HCT116 (cell line): ENCODE measurements at regions not wholly inside any gene's neighbourhood (a gene's known extent, or its start where the extent isn't known, plus 50 kb on each side); places are given as distances from the start of the nearest gene placed in this dataset.

Source experiments
- ATAC-seq: fragments of 200-7000 bp; cut with Tn5 transposase; 2 replicates; pipeline ENCODE4 v1.9.1; 2020; ENCODE audit warnings: mild to moderate bottlenecking, moderate library complexity
- BruUV-seq: library from RNA; stranded (reverse); fragments of 400-500 nt; replicated peaks from 2 replicates; lab custom pipeline; 2021; lab: Mats Ljungman, UMichigan
- CTCF ChIA-PET: fragments of 300-600 bp; sonication (Branson Sonifier 250); formaldehyde crosslinking; loops from one replicate; lab custom pipeline; 2021; ENCODE audit warnings: antibody characterized with exemption; lab: Charles Lee
- POLR2A ChIA-PET: fragments of 300-600, 350-600 bp; sonication (Branson Sonifier 250); formaldehyde crosslinking; loops from one replicate; lab custom pipeline; 2021; ENCODE audit warnings: antibody characterized with exemption; lab: Charles Lee
- RAD21 ChIA-PET, 2 experiments: fragments of 300-600 bp; sonication (Branson Sonifier 250); formaldehyde crosslinking; loops; one replicate each; lab custom pipeline; 2023; ENCODE audit warnings: low total read pairs in 2 of 2; ENCODE audit not compliant: uncharacterized antibody in 2 of 2, unreplicated experiment in 2 of 2, low non-redundant PET in 1 of 2; lab: Charles Lee
- DNase-seq: peaks from one replicate; pipeline ENCODE4 v3.0.0-alpha.2; 2010; ENCODE audit warnings: low read depth, low spot score
- H2AFZ ChIP-seq: fragments of 200-600 bp; shearing (Covaris generic), sonication (generic); 2 replicates; pipeline ENCODE4 v1.6.1; 2017; ENCODE audit warnings: low read depth, mixed run types, mixed read lengths, antibody characterized with exemption, low read length; ENCODE audit not compliant: poor library complexity, severe bottlenecking
- H3K27ac ChIP-seq: 2 replicates; pipeline ENCODE4 v1.5.1; 2012; ENCODE audit warnings: low read depth, low read length
- H3K27me3 ChIP-seq: fragments of 200-600 bp; sonication (generic); 2 replicates; pipeline ENCODE4 v1.6.1; 2016; ENCODE audit warnings: mixed run types, low read length, mixed read lengths; ENCODE audit not compliant: insufficient read depth
- H3K36me3 ChIP-seq, 2 experiments: fragments of 200-500 bp in 1 of 2; fragments of 200-600 bp in 1 of 2; sonication (Bioruptor generic) in 1 of 2; sonication (generic) in 1 of 2; 2 replicates each; pipeline versions ENCODE4 v1.5.1 to v1.6.1; 2014 to 2016; ENCODE audit warnings: low read length in 2 of 2, inconsistent platforms in 1 of 2, mixed read lengths in 1 of 2, mixed run types in 1 of 2; ENCODE audit not compliant: insufficient read depth in 2 of 2, control insufficient read depth in 1 of 2
- H3K4me1 ChIP-seq, 2 experiments: fragments of 200-600 bp in 1 of 2; sonication (generic) in 1 of 2; 2 replicates each; pipeline versions ENCODE4 v1.5.1 to v1.6.1; 2012 to 2017; ENCODE audit warnings: low read length in 2 of 2, inconsistent platforms in 1 of 2, mild to moderate bottlenecking in 1 of 2, mixed read lengths in 1 of 2, mixed run types in 1 of 2, moderate library complexity in 1 of 2; ENCODE audit not compliant: insufficient read depth in 2 of 2, control insufficient read depth in 1 of 2
- H3K4me2 ChIP-seq: fragments of 200-600 bp; sonication (generic); 2 replicates; pipeline ENCODE4 v1.6.1; 2017; ENCODE audit warnings: mixed run types, low read length, mixed read lengths
- H3K4me3 ChIP-seq, 2 experiments: fragments of 200-600 bp in 1 of 2; sonication (generic) in 1 of 2; replicated peaks in 1 of 2; 2 replicates each; pipeline ENCODE4 v1.5.1; 2011 to 2016; ENCODE audit warnings: low read length in 2 of 2, control low read depth in 1 of 2, low read depth in 1 of 2, mild to moderate bottlenecking in 1 of 2, mixed read lengths in 1 of 2, mixed run types in 1 of 2
- H3K79me2 ChIP-seq: fragments of 200-600 bp; sonication (generic); 2 replicates; pipeline ENCODE4 v1.6.1; 2017; ENCODE audit warnings: mild to moderate bottlenecking, mixed run types, low read length, moderate library complexity, mixed read lengths; ENCODE audit not compliant: insufficient read depth
- H3K9ac ChIP-seq: fragments of 200-600 bp; sonication (generic); 2 replicates; pipeline ENCODE4 v1.6.1; 2016; ENCODE audit warnings: low read length, mixed read lengths
- H3K9me2 ChIP-seq: fragments of 200-600 bp; sonication (generic), shearing (Covaris generic); 2 replicates; pipeline ENCODE4 v1.6.1; 2017; ENCODE audit warnings: mixed run types, mild to moderate bottlenecking, moderate library complexity; ENCODE audit not compliant: insufficient read depth
- H3K9me3 ChIP-seq, 2 experiments: fragments of 200-500 bp in 1 of 2; fragments of 200-600 bp in 1 of 2; sonication (Bioruptor generic) in 1 of 2; sonication (generic) in 1 of 2; 2 replicates each; pipeline ENCODE4 v1.6.1; 2014 to 2017; ENCODE audit warnings: low read length in 2 of 2, mixed read lengths in 2 of 2, inconsistent platforms in 1 of 2, low read depth in 1 of 2, mild to moderate bottlenecking in 1 of 2, mixed run types in 1 of 2, moderate library complexity in 1 of 2; ENCODE audit not compliant: control insufficient read depth in 1 of 2, insufficient read depth in 1 of 2
- H4K20me1 ChIP-seq: fragments of 200-600 bp; sonication (generic), shearing (Covaris generic); 2 replicates; pipeline ENCODE4 v1.6.1; 2017; ENCODE audit warnings: mixed run types, mild to moderate bottlenecking, moderate library complexity; ENCODE audit not compliant: insufficient read depth
- ATF3 ChIP-seq: IDR thresholded peaks from 2 replicates; pipeline ENCODE4 v1.6.1; 2012
- CBX3 ChIP-seq: IDR thresholded peaks from 2 replicates; pipeline ENCODE4 v1.6.1; 2012; ENCODE audit warnings: low read depth
- CEBPB ChIP-seq: IDR thresholded peaks from 2 replicates; pipeline ENCODE4 v1.6.1; 2012; ENCODE audit warnings: low read depth
- CTCF ChIP-seq, 3 experiments: fragments of 200-600 bp in 1 of 3; sonication (generic) in 1 of 3; IDR thresholded peaks in 2 of 3; conservative IDR thresholded peaks in 1 of 3; 2 replicates each; pipeline ENCODE4 v1.5.1; 2012 to 2017; ENCODE audit warnings: low read depth in 2 of 3, low read length in 2 of 3, antibody characterized with exemption in 1 of 3, borderline replicate concordance in 1 of 3, control low read depth in 1 of 3, mild to moderate bottlenecking in 1 of 3, mixed read lengths in 1 of 3, mixed run types in 1 of 3, moderate library complexity in 1 of 3; ENCODE audit not compliant: insufficient read depth in 1 of 3
- EGR1 ChIP-seq: IDR thresholded peaks from 2 replicates; pipeline ENCODE4 v1.6.1; 2012; ENCODE audit warnings: low read depth
- FOSL1 ChIP-seq: IDR thresholded peaks from 2 replicates; pipeline ENCODE4 v1.6.1; 2012; ENCODE audit warnings: low read depth
- JUND ChIP-seq: IDR thresholded peaks from 2 replicates; pipeline ENCODE4 v1.6.1; 2012
- MAX ChIP-seq: IDR thresholded peaks from 2 replicates; pipeline ENCODE4 v1.6.1; 2012
- POLR2A ChIP-seq: IDR thresholded peaks from 2 replicates; pipeline ENCODE4 v1.7.0; 2011; ENCODE audit warnings: borderline replicate concordance; ENCODE audit not compliant: insufficient read depth, insufficient read length; ENCODE audit errors: extremely low read depth
- POLR2AphosphoS5 ChIP-seq: IDR thresholded peaks from 2 replicates; pipeline ENCODE4 v1.6.1; 2011; ENCODE audit warnings: mild to moderate bottlenecking, low read depth, low read length, moderate library complexity
- RAD21 ChIP-seq: IDR thresholded peaks from 2 replicates; pipeline ENCODE4 v1.6.1; 2012; ENCODE audit warnings: low read depth, mild to moderate bottlenecking
- SIN3A ChIP-seq: IDR thresholded peaks from 2 replicates; pipeline ENCODE4 v1.6.1; 2012; ENCODE audit warnings: low read depth
- SP1 ChIP-seq: IDR thresholded peaks from 2 replicates; pipeline ENCODE4 v1.6.1; 2012; ENCODE audit warnings: low read depth
- SRF ChIP-seq: IDR thresholded peaks from 2 replicates; pipeline ENCODE4 v1.6.1; 2012; ENCODE audit warnings: low read depth
- TCF7L2 ChIP-seq: IDR thresholded peaks from 2 replicates; pipeline ENCODE4 v1.7.0; 2011; ENCODE audit warnings: borderline replicate concordance, inconsistent platforms; ENCODE audit not compliant: insufficient read depth, insufficient read length; ENCODE audit errors: extremely low read depth
- YY1 ChIP-seq: IDR thresholded peaks from 2 replicates; pipeline ENCODE4 v1.6.1; 2011; ENCODE audit warnings: low read length, low read depth, moderate library complexity, mild to moderate bottlenecking; ENCODE audit not compliant: insufficient replicate concordance; ENCODE audit errors: extremely low read depth
- ZFX ChIP-seq: fragments of 450-650 bp; IDR thresholded peaks from 2 replicates; pipeline ENCODE4 v1.6.1; 2017
- ZNF274 ChIP-seq: fragments of 200-500 bp; sonication (Bioruptor generic); IDR thresholded peaks from 2 replicates; pipeline ENCODE4 v1.6.1; 2014; ENCODE audit warnings: mild to moderate bottlenecking, low read depth, low read length, inconsistent platforms
- intact Hi-C: fragments of 100-400 bp; cut with micrococcal nuclease; formaldehyde crosslinking; loops from 2 replicates; pipeline ENCODE4 v1.10.0; 2022

GRCh38 chr12:75759842-75760572 is 248.6 kb upstream of the KRR1 start:
- H3K9ac ChIP-seq: peak overlapping the region; percentile 56

More at GRCh38 chr12:75759842-75760572, 248.6 kb upstream of the KRR1 start:
- no peaks in the 10 kb centered on the region for H3K9me2 ChIP-seq
- TF ChIP-seq SP1: peak; percentile 87
- peak; percentile 45; the same call in 1 of the 2 replicates for TF ChIP-seq SIN3A
- TF ChIP-seq CTCF (IDR thresholded peaks at IDR 0.05 in 2 of 3, conservative IDR thresholded peaks at IDR 0.05 in 1 of 3; ENCODE audit: borderline replicate concordance in 1 of 3, insufficient read depth in 1 of 3, low read depth in 2 of 3, low read length in 2 of 3): no peak
- no peak for TF ChIP-seq POLR2A
- peak; percentile 8 for TF ChIP-seq YY1
- no peak for TF ChIP-seq ZNF274
- peak; percentile 49 for TF ChIP-seq MAX
- no peak for TF ChIP-seq ATF3
- peak; percentile 52 for TF ChIP-seq TCF7L2
- TF ChIP-seq RAD21: peak; percentile 24
- peak; percentile 79 for TF ChIP-seq JUND
- TF ChIP-seq CEBPB: no peak
- TF ChIP-seq ZFX: no peak
- peak; percentile 41; the same call in 1 of the 2 replicates for TF ChIP-seq POLR2AphosphoS5
- peak; percentile 30; the same call in 1 of the 2 replicates for TF ChIP-seq SRF
- peak; percentile 81 for TF ChIP-seq FOSL1
- TF ChIP-seq EGR1: peak; percentile 18; the same call in 1 of the 2 replicates
- peak; percentile 75; the same call in 1 of the 2 replicates for TF ChIP-seq CBX3
- TF ChIP-seq, all 23 proteins: peak for 12
- H3K79me2 ChIP-seq: peaks cover 14% of the 10 kb centered on the region; the same call in 1 of the 2 replicates
- H3K9me3 ChIP-seq: no peaks in the 10 kb centered on the region
- RAD21 ChIA-PET: interaction anchor here (0.6 to 1.2 kb wide), 4 partner anchors 21 to 139 kb away, joined by 3 to 5 read pairs (median 3); no protein-coding TSS in a partner anchor
- H3K4me2 ChIP-seq: peak overlapping the region; percentile 36
- H3K4me3 ChIP-seq: no peak overlapping the region
- peaks cover 76 to 90% of the 10 kb centered on the region in 2 experiments for H3K4me1 ChIP-seq
- no peaks in the 10 kb centered on the region for H3K36me3 ChIP-seq
- POLR2A ChIA-PET: interaction anchor here (0.6 to 1.5 kb wide), 6 partner anchors 9 to 264 kb away, joined by 3 to 5 read pairs (median 3); no protein-coding TSS in a partner anchor
- intact Hi-C loops: no loop called here
- H3K27ac ChIP-seq: peak overlapping the region; percentile 100
- BruUV-seq: TSS peak; percentile 84
- peak; percentile 73 for ATAC-seq
- no peaks in the 10 kb centered on the region for H4K20me1 ChIP-seq
- peak; percentile 76 for DNase-seq
- CTCF ChIA-PET: no interaction called here
- H3K27me3 ChIP-seq: no peaks in the 10 kb centered on the region
- no peak overlapping the region for H2AFZ ChIP-seq
